Naive thymus-derived CD4-positive, alpha-beta T cell (primary cell): ENCODE measurements at regions not wholly inside any gene's neighbourhood (a gene's known extent, or its start where the extent isn't known, plus 50 kb on each side); places are given as distances from the start of the nearest gene placed in this dataset.

Source experiments
- ATAC-seq: fragments of 150-1000 bp; cut with Tn5 transposase; 2 replicates; pipeline ENCODE4 v1.10.0; 2021; ENCODE audit warnings: mild to moderate bottlenecking, moderate library complexity
- CTCF ChIA-PET: fragments of 350-600 bp; sonication (Branson Sonifier 250); formaldehyde crosslinking; loops from one replicate; lab custom pipeline; 2021; ENCODE audit warnings: antibody characterized with exemption; lab: Charles Lee
- POLR2A ChIA-PET: fragments of 350-600 bp; sonication (Branson Sonifier 250); formaldehyde crosslinking; loops from one replicate; lab custom pipeline; 2021; ENCODE audit warnings: antibody characterized with exemption, inconsistent platforms; lab: Charles Lee
- DNase-seq, 9 donors: peaks; one replicate each; pipeline versions ENCODE4 v3.0.0 to v3.0.0-alpha.2; 2020 to 2022; ENCODE audit warnings: mixed read lengths in 1 of 9
- H3K27ac ChIP-seq: one replicate; pipeline ENCODE4 v1.7.0; 2013; ENCODE audit warnings: mild to moderate bottlenecking, low read depth, low read length, moderate library complexity
- H3K27me3 ChIP-seq, 2 donors: one replicate each; pipeline ENCODE4 v1.7.0; 2013; ENCODE audit warnings: low read length in 2 of 2, mild to moderate bottlenecking in 2 of 2, moderate library complexity in 2 of 2; ENCODE audit not compliant: control insufficient read depth in 2 of 2, insufficient read depth in 2 of 2
- H3K36me3 ChIP-seq, 3 experiments: 1 replicate in 2 of 3; 2 replicates in 1 of 3; pipeline ENCODE4 v1.7.0; 2013; ENCODE audit warnings: low read length in 3 of 3, mild to moderate bottlenecking in 3 of 3, moderate library complexity in 1 of 3; ENCODE audit not compliant: insufficient read depth in 3 of 3, control insufficient read depth in 2 of 3
- H3K4me1 ChIP-seq, 2 donors: one replicate each; pipeline ENCODE4 v1.7.0; 2013; ENCODE audit warnings: low read length in 2 of 2, mild to moderate bottlenecking in 2 of 2, moderate library complexity in 1 of 2; ENCODE audit not compliant: control insufficient read depth in 2 of 2, insufficient read depth in 2 of 2
- H3K4me3 ChIP-seq: 2 replicates; pipeline ENCODE4 v1.7.0; 2013; ENCODE audit warnings: mild to moderate bottlenecking, low read length
- H3K9me3 ChIP-seq, 3 experiments: 1 replicate in 2 of 3; 2 replicates in 1 of 3; pipeline ENCODE4 v1.7.0; 2013; ENCODE audit warnings: low read length in 3 of 3; ENCODE audit not compliant: control insufficient read depth in 2 of 3
- H3K27ac Mint-ChIP-seq, 9 donors: one replicate each; pipeline ENCODE4 v1.8.0; 2020 to 2022; ENCODE audit warnings: mixed read lengths in 9 of 9, mild to moderate bottlenecking in 8 of 9, moderate library complexity in 5 of 9, inconsistent platforms in 2 of 9
- H3K27me3 Mint-ChIP-seq, 5 donors: one replicate each; pipeline ENCODE4 v1.8.0; 2021 to 2022; ENCODE audit warnings: mixed read lengths in 5 of 5, mild to moderate bottlenecking in 1 of 5
- H3K36me3 Mint-ChIP-seq, 5 donors: one replicate each; pipeline ENCODE4 v1.8.0; 2020 to 2022; ENCODE audit warnings: mixed read lengths in 5 of 5, mild to moderate bottlenecking in 3 of 5, inconsistent platforms in 1 of 5
- H3K4me1 Mint-ChIP-seq, 7 donors: one replicate each; pipeline ENCODE4 v1.8.0; 2020 to 2022; ENCODE audit warnings: mixed read lengths in 7 of 7, mild to moderate bottlenecking in 3 of 7, inconsistent platforms in 1 of 7
- H3K4me3 Mint-ChIP-seq, 10 donors: one replicate each; pipeline ENCODE4 v1.8.0; 2020 to 2022; ENCODE audit warnings: mild to moderate bottlenecking in 10 of 10, mixed read lengths in 10 of 10, moderate library complexity in 6 of 10, inconsistent platforms in 2 of 10
- H3K9me3 Mint-ChIP-seq, 11 donors: one replicate each; pipeline ENCODE4 v1.8.0; 2020 to 2022; ENCODE audit warnings: mixed read lengths in 11 of 11, mild to moderate bottlenecking in 4 of 11, inconsistent platforms in 1 of 11, moderate library complexity in 1 of 11
- intact Hi-C, 2 donors: fragments of 100-400 bp; cut with micrococcal nuclease; formaldehyde crosslinking; loops; one replicate each; pipeline ENCODE4 v1.15.1; 2023

DNA sequence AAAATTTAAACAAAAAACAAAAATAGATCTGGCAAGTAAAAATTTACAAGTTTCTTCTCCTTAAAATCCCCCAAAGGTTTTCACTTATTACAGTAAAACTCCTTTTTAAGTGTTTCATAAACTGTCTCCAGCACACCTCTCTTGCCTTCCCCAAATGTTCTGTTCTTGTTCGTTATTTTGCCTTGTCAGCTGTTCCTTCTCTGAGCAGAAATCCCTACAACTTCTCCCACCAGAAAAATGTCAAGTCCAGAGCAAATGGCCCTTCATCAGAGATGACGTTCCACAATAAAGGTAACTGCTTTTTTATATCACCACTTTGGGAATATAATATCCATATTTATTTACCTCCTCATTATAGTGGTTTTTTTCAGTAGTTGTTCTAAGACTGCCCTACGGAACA lies 432.1 kb downstream of the ADAM29 start:
- Histone ChIP-seq H3K4me1 (no peaks in the 10 kb centered on the region), H3K4me3 (no peak overlapping the region), H3K27ac (no peak overlapping the region), H3K9me3 (no peaks in the 10 kb centered on the region), H3K27me3 (no peaks in the 10 kb centered on the region), H3K36me3 (no peaks in the 10 kb centered on the region)
- ChIA-PET POLR2A (no interaction called here), CTCF (no interaction called here)
- Mint-ChIP-seq H3K4me1 (no peaks in the 10 kb centered on the region), H3K27me3 (no peaks in the 10 kb centered on the region), H3K4me3 (no peak overlapping the region), H3K27ac (no peak overlapping the region), H3K9me3 (peaks cover 0 to 16% (median 3%) of the 10 kb centered on the region in 11 donors), H3K36me3 (no peaks in the 10 kb centered on the region)
- no peak for DNase-seq
- intact Hi-C loops, result no loop called here
- ATAC-seq, result no peak

DNA sequence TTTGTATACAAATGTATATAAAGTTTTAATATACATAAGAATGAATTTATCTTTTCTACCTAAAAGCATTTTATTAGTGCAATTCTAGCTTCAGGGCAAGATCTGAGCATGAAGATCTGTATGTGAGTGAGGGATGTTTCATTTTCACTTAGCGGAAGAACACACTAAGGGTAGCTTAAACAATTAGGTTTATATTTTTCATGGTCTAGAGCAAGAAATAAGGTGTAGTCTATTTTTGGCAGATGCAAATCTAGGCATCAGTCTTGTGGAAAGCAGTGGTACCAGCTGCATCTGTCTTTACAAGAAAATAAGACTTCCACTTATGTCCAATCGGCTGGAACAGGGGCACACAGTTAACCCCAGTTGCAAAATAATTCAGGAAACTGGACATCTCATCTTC lies 433.3 kb downstream of the ADAM29 start:
- Mint-ChIP-seq H3K4me1 (no peaks in the 10 kb centered on the region), H3K27me3 (no peaks in the 10 kb centered on the region), H3K36me3 (no peaks in the 10 kb centered on the region), H3K27ac (no peak overlapping the region), H3K9me3 (peaks cover 0 to 14% (median 4%) of the 10 kb centered on the region in 11 donors), H3K4me3 (no peak overlapping the region)
- DNase-seq (no peak), ATAC-seq (no peak)
- no peaks in the 10 kb centered on the region for H3K4me1 ChIP-seq
- no peaks in the 10 kb centered on the region for H3K36me3 ChIP-seq
- H3K4me3 ChIP-seq, result no peak overlapping the region
- CTCF ChIA-PET, result no interaction called here
- POLR2A ChIA-PET, result no interaction called here
- intact Hi-C loops, result no loop called here
- H3K27me3 ChIP-seq, result no peaks in the 10 kb centered on the region
- H3K27ac ChIP-seq, result no peak overlapping the region
- H3K9me3 ChIP-seq, result no peaks in the 10 kb centered on the region

DNA sequence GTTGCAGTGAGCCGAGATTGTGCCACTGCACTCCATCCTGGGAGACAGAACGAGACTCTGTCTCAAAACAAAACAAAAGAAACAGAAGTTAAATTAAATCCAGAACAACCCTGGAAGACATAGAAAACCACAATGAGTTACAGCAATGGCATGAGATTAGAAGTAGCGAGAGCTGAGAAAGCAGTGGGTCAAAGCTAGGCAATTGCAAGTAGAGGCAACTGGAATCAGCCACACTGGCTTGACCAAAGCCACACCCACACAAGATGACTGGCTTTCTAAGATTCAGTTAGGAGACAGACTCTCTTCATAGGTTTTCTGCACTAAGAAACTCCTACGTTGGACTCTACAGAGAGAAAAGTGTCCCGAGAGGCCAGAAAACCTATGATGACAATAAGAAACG lies 443.0 kb downstream of the GPM6A start:
- Mint-ChIP-seq H3K4me3 (no peak overlapping the region), H3K4me1 (no peaks in the 10 kb centered on the region), H3K9me3 (peaks cover 0 to 12% (median 0%) of the 10 kb centered on the region in 11 donors), H3K27ac (no peak overlapping the region), H3K27me3 (no peaks in the 10 kb centered on the region), H3K36me3 (no peaks in the 10 kb centered on the region)
- no peak overlapping the region for H3K4me3 ChIP-seq
- H3K27ac ChIP-seq, result no peak overlapping the region
- no peak for DNase-seq
- no peaks in the 10 kb centered on the region for H3K9me3 ChIP-seq
- ATAC-seq, result no peak
- H3K4me1 ChIP-seq, result no peaks in the 10 kb centered on the region
- intact Hi-C loops, result no loop called here
- ChIA-PET CTCF (no interaction called here), POLR2A (no interaction called here)
- no peaks in the 10 kb centered on the region for H3K36me3 ChIP-seq
- no peaks in the 10 kb centered on the region for H3K27me3 ChIP-seq

DNA sequence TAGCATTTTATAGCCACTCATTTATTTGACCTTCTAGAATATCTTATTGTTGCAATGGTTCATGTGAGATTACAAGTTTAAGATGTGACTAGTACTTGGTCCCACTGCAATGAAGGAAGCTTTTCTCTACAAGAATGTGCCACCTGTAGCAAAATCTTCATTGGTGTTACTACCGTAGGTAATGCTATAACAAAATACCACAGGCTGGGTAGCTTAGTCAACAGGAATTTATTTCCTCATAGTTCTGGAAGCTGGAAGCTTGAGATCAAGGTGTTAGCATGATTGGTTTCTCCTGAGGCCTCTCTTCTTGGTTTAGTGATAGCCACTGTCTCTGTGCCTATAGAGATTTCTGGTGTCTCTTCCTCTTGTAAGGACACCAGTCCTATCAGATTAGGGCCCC lies 441.0 kb downstream of the GPM6A start:
- DNase-seq (no peak), ATAC-seq (no peak)
- ChIA-PET POLR2A (no interaction called here), CTCF (no interaction called here)
- intact Hi-C loops, result no loop called here
- no peak overlapping the region for H3K27ac ChIP-seq
- H3K9me3 Mint-ChIP-seq, result peaks cover 0 to 4% (median 0%) of the 10 kb centered on the region in 11 donors
- H3K36me3 ChIP-seq, result no peaks in the 10 kb centered on the region
- H3K27me3 ChIP-seq, result no peaks in the 10 kb centered on the region
- no peaks in the 10 kb centered on the region for H3K4me1 Mint-ChIP-seq
- no peaks in the 10 kb centered on the region for H3K27me3 Mint-ChIP-seq
- no peak overlapping the region for H3K27ac Mint-ChIP-seq
- H3K4me3 ChIP-seq, result no peak overlapping the region
- no peak overlapping the region for H3K4me3 Mint-ChIP-seq
- H3K4me1 ChIP-seq, result no peaks in the 10 kb centered on the region
- H3K36me3 Mint-ChIP-seq, result no peaks in the 10 kb centered on the region
- no peaks in the 10 kb centered on the region for H3K9me3 ChIP-seq

DNA sequence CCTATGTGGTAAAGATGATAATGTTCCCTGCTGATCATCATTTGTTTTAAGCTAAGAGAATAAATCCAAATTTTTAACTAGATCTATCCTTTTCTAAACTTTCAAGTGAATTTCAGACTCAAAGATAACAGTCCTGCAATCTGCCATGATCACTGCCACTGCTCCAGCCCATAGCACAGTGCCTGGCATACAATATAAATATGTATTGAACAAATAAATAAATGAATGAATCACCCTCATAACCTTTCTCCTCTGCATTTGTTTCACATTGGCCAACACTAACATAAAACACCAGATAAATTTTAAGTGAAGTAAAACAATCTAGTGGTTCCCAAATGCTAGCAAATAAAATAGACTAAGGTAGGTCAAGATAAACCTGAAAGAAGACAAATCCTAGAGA lies 439.0 kb downstream of the GPM6A start:
- Mint-ChIP-seq H3K27ac (no peak overlapping the region), H3K9me3 (peaks cover 0 to 4% (median 0%) of the 10 kb centered on the region in 11 donors), H3K4me1 (no peaks in the 10 kb centered on the region), H3K4me3 (no peak overlapping the region), H3K27me3 (no peaks in the 10 kb centered on the region), H3K36me3 (no peaks in the 10 kb centered on the region)
- Histone ChIP-seq H3K27ac (no peak overlapping the region), H3K4me3 (no peak overlapping the region), H3K36me3 (no peaks in the 10 kb centered on the region), H3K9me3 (no peaks in the 10 kb centered on the region), H3K4me1 (no peaks in the 10 kb centered on the region), H3K27me3 (no peaks in the 10 kb centered on the region)
- CTCF ChIA-PET, result no interaction called here
- no peak for ATAC-seq
- intact Hi-C loops, result no loop called here
- DNase-seq, result no peak
- POLR2A ChIA-PET, result no interaction called here

DNA sequence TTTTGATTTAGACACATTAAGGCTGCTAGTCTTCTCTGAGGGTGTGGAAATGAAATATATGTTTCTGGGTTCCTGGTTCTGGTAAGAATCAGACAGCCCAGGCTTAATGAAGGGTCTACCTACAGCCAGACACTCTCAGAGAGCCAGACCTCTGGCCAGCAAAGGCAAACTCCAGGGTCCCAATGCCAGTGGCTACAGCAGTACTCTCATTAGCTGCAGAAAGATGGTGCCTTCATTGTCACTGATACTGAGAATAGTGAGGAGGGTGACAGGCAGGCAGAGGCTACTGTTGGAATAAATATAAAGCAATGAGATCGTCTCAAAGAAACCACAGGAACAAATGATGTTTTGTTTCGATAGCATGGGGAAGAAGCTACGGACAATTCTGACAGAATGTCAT lies 437.6 kb downstream of the GPM6A start:
- Histone ChIP-seq H3K27me3 (no peaks in the 10 kb centered on the region), H3K4me1 (no peaks in the 10 kb centered on the region), H3K27ac (no peak overlapping the region), H3K9me3 (no peaks in the 10 kb centered on the region), H3K4me3 (no peak overlapping the region), H3K36me3 (no peaks in the 10 kb centered on the region)
- no peak for DNase-seq
- Mint-ChIP-seq H3K27me3 (no peaks in the 10 kb centered on the region), H3K36me3 (no peaks in the 10 kb centered on the region), H3K9me3 (peaks cover 0 to 4% (median 0%) of the 10 kb centered on the region in 11 donors), H3K27ac (no peak overlapping the region), H3K4me3 (no peak overlapping the region), H3K4me1 (no peaks in the 10 kb centered on the region)
- no peak for ATAC-seq
- intact Hi-C loops, result no loop called here
- CTCF ChIA-PET, result no interaction called here
- POLR2A ChIA-PET, result no interaction called here

DNA sequence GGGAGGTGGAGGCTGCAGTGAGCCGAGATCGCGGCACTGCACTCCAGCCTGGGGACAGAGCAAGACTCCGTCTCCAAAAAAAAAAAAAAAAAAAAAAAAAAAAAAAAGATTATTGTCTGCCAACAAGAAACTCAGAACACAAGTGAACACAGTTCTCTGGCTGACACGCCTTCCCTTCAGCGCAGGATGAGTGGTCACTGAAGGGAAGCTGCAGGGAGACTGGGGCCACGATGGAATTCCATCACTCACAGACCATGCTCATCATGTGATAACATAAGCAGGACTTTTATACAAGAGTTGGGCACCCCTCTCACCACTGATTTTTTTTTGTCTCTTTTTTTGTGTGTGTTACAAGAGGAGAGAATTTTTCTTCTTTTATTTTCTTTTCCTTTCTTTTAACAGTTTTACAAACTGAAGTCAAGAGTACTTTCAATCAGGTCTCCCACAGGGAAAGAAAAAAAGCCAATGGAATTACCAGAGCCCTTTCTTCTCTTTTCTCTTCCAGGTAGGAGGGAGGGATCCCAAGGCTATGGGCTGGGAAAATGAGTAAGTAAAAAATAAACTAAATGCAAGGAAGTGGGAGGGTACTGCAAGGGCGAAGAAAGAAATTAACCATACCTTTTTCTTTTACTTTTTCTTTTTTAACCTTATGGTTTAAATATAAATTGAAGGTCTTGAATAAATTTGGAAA lies 435.6 kb downstream of the GPM6A start:
- ChIA-PET POLR2A (no interaction called here), CTCF (no interaction called here)
- Mint-ChIP-seq H3K9me3 (peaks cover 0 to 4% (median 0%) of the 10 kb centered on the region in 11 donors), H3K4me3 (no peak overlapping the region), H3K36me3 (no peaks in the 10 kb centered on the region), H3K4me1 (no peaks in the 10 kb centered on the region), H3K27me3 (no peaks in the 10 kb centered on the region), H3K27ac (no peak overlapping the region)
- Histone ChIP-seq H3K36me3 (no peaks in the 10 kb centered on the region), H3K4me1 (no peaks in the 10 kb centered on the region), H3K27ac (no peak overlapping the region), H3K9me3 (no peaks in the 10 kb centered on the region), H3K27me3 (no peaks in the 10 kb centered on the region), H3K4me3 (no peak overlapping the region)
- intact Hi-C loops, result no loop called here
- DNase-seq (no peak), ATAC-seq (no peak)
